HL-60 (cell line): ENCODE measurements at regions not wholly inside any gene's neighbourhood (a gene's known extent, or its start where the extent isn't known, plus 50 kb on each side); places are given as distances from the start of the nearest gene placed in this dataset.
"Not testable (repeated sequence)": the region's sequence is repeated elsewhere in the genome, so short reads cannot be mapped to it uniquely, and the experiment has no call there.

Experiments
- DNase-seq, 2 experiments: peaks; one replicate each; pipeline ENCODE4 v3.0.0-alpha.2; 2010 to 2020; ENCODE audit warnings: low read depth in 1 of 2, low spot score in 1 of 2
- H3K27ac ChIP-seq: fragments of 250-450 bp; sonication (Bioruptor Pico); replicated peaks from 2 replicates; pipeline ENCODE4 v1.5.1; 2020; ENCODE audit warnings: mild to moderate bottlenecking, moderate library complexity
- H3K27me3 ChIP-seq: fragments of 250-450 bp; sonication (Bioruptor Pico); 2 replicates; pipeline ENCODE4 v1.5.1; 2021; ENCODE audit warnings: mild to moderate bottlenecking, moderate library complexity; ENCODE audit not compliant: insufficient read depth, poor library complexity, severe bottlenecking
- H3K4me3 ChIP-seq: replicated peaks from 2 replicates; pipeline ENCODE4 v1.5.1; 2011; ENCODE audit warnings: mild to moderate bottlenecking, control low read depth, low read length; ENCODE audit not compliant: insufficient read depth
- GABPA ChIP-seq: IDR thresholded peaks from 2 replicates; pipeline ENCODE4 v1.6.1; 2012; ENCODE audit warnings: low read depth
- POLR2AphosphoS5 ChIP-seq: IDR thresholded peaks from 2 replicates; pipeline ENCODE4 v1.6.1; 2012; ENCODE audit warnings: low read depth
- SPI1 ChIP-seq: IDR thresholded peaks from 2 replicates; pipeline ENCODE4 v1.6.1; 2012; ENCODE audit warnings: low read depth, mild to moderate bottlenecking, borderline replicate concordance
- TF ChIP-seq, protein P1 (sequence below): IDR thresholded peaks from one replicate; pipeline ENCODE4 v1.5.1; 2011; ENCODE audit warnings: low read length, control low read depth, inconsistent platforms; ENCODE audit not compliant: insufficient read depth
- TF ChIP-seq, protein P2 (sequence below): IDR thresholded peaks from 2 replicates; pipeline ENCODE4 v1.6.1; 2012; ENCODE audit warnings: low read depth; ENCODE audit not compliant: insufficient replicate concordance

DNA sequence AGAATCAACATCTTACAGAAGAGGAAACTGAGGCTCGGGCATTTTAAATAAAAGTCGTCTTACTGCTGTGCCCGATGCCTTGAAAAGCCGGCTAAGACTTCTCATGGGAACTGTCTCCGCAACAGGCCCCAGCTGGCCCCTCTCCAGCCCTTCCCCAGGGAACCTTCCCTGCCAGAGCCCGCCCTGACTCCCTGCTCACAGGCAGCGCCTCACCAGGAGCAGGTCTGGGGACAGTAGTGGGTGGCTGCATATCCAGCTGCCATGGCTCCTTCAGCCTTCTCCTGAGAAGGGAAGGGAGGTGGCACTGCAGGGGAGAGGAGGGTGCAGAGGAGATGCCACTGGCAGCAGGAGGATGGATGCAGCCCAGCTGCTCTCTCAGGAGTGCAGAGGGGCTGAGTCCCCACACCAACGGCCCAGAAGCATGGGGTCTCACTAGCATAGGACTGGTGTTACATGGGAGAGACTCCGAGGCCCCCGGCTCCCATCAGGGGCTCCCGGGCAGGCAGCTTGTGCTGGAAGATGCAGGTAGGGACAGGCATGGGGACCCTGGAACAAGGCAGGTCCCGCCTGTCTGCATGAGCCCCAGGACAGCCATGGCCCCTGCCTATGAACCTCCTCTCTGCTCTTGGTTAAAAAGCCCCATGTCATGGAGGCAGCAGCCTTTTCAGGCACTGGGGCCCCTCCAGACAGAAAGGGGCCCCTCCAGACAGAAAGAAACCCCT, 216.4 kb upstream of the SGCG start:
- Histone ChIP-seq H3K27ac (no peak overlapping the region), H3K27me3 (no peaks in the 10 kb centered on the region), H3K4me3 (no peak overlapping the region)
- TF ChIP-seq, protein P1, sequence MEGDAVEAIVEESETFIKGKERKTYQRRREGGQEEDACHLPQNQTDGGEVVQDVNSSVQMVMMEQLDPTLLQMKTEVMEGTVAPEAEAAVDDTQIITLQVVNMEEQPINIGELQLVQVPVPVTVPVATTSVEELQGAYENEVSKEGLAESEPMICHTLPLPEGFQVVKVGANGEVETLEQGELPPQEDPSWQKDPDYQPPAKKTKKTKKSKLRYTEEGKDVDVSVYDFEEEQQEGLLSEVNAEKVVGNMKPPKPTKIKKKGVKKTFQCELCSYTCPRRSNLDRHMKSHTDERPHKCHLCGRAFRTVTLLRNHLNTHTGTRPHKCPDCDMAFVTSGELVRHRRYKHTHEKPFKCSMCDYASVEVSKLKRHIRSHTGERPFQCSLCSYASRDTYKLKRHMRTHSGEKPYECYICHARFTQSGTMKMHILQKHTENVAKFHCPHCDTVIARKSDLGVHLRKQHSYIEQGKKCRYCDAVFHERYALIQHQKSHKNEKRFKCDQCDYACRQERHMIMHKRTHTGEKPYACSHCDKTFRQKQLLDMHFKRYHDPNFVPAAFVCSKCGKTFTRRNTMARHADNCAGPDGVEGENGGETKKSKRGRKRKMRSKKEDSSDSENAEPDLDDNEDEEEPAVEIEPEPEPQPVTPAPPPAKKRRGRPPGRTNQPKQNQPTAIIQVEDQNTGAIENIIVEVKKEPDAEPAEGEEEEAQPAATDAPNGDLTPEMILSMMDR: no peak
- TF ChIP-seq GABPA: no peak
- DNase-seq: no peak

DNA sequence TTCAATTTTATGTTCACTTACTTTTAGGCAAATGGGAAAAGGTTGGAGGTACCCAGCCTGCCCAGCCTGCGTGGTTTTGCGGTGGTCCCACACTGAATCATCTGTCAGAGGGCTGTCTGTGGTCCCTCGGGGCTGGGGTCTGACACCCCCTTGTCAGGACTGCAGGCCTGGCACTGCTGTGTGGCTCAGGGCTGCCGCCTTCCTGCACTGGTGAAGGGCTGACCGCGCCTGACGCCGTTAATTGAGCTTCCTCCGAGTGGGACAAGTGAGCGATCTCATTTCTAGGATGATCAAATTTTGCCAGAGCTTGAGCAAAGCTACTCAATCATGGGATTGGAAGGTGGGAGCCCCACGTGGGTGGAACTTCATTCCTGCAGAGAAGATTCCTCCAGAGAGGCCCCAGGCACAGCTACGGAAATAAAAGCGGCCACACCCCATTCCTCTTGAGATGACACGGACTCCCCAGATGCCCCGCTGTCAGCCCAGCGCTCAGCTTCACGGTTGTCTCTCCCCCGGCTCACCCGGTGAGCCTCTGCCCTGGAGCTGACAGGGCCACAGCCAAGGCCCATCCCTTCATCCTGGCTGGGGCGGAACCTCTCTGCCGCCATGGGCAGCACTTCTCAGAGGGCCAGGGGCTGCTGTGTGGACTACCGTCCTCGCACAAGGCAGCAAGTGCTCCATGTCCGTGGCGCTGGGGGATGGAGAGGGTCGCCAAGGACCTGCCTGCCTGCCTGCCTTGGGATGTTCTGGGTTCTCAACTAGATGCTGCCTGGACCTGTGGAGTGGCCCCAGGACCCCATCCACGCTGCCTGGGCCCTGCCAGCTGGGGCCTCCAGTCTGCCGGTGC, 215.5 kb upstream of the SGCG start:
- not testable (repeated sequence) for H3K4me3 ChIP-seq, H3K27me3 ChIP-seq, DNase-seq

DNA sequence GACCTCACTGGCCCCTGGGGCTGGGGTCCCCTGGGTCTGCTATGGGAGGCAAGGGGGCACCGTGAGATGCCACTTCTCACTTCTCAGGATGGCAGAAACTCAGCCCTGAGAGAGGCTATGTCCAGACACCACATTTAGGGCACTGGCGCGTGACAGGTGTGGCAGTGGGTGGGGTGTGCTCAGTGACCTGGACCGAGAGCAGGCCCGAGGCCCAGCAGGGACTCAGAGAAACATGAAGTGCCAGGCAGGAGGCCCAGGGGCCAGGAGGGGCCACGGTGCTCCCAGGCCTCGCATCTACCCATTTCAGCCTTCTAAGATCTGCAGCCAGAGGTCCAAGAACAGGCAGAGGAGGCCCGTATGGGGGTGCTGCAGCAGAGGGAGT, 214.9 kb upstream of the SGCG start:
- H3K27me3 ChIP-seq, DNase-seq, H3K27ac ChIP-seq, H3K4me3 ChIP-seq: not testable (repeated sequence)

More for the DNA sequence above, 215.5 kb upstream of the SGCG start:
- H3K27ac ChIP-seq: not testable (repeated sequence)

DNA sequence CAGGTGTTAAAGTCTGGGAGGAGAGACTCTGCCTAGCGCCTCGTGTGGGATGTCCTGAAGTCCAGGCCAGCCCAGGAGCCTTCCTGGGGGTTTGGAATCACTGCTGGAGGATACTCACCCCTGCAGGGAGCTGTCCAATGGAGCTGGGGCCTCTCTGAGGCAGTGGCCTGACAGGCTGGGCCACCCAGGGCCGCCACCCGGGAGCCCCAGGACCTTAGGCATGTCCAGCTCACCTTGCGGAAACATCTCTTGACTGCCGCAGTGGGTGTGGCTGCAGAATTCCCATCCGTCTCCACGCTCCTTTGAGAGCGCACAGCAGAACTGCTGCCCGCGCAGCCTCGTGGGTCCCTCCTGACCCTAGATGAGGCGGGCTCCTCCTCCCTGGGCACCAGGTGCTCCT, 214.0 kb upstream of the SGCG start:
- not testable (repeated sequence) for H3K27ac ChIP-seq, DNase-seq, H3K27me3 ChIP-seq, H3K4me3 ChIP-seq

DNA sequence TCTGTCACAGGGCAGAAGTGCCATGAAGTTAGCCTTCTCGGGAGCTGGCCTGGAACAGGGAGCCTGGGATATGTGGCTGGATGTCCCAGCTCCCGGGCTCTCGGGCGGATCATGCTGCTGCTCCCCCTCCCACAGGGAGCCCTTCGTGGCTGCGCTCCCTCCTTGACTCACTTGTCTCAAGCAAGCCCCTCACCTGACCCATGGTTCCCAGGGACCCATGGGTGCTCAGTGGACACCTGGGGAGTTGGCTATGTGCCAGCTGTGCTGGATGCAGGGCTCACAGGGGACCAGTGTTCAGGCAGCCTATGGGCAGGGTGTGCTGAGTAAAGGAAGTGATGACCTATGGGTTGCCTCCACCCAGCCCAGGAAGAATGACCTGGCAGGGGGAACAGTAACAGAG, 213.1 kb upstream of the SGCG start:
- H3K4me3 ChIP-seq: no peak overlapping the region
- no peak for DNase-seq
- no peak overlapping the region for H3K27ac ChIP-seq
- no peaks in the 10 kb centered on the region for H3K27me3 ChIP-seq
- TF ChIP-seq, protein P1: no peak
- TF ChIP-seq POLR2AphosphoS5 (no peak), SPI1 (no peak), GABPA (no peak)
- TF ChIP-seq, protein P2, sequence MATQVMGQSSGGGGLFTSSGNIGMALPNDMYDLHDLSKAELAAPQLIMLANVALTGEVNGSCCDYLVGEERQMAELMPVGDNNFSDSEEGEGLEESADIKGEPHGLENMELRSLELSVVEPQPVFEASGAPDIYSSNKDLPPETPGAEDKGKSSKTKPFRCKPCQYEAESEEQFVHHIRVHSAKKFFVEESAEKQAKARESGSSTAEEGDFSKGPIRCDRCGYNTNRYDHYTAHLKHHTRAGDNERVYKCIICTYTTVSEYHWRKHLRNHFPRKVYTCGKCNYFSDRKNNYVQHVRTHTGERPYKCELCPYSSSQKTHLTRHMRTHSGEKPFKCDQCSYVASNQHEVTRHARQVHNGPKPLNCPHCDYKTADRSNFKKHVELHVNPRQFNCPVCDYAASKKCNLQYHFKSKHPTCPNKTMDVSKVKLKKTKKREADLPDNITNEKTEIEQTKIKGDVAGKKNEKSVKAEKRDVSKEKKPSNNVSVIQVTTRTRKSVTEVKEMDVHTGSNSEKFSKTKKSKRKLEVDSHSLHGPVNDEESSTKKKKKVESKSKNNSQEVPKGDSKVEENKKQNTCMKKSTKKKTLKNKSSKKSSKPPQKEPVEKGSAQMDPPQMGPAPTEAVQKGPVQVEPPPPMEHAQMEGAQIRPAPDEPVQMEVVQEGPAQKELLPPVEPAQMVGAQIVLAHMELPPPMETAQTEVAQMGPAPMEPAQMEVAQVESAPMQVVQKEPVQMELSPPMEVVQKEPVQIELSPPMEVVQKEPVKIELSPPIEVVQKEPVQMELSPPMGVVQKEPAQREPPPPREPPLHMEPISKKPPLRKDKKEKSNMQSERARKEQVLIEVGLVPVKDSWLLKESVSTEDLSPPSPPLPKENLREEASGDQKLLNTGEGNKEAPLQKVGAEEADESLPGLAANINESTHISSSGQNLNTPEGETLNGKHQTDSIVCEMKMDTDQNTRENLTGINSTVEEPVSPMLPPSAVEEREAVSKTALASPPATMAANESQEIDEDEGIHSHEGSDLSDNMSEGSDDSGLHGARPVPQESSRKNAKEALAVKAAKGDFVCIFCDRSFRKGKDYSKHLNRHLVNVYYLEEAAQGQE: no peak

DNA sequence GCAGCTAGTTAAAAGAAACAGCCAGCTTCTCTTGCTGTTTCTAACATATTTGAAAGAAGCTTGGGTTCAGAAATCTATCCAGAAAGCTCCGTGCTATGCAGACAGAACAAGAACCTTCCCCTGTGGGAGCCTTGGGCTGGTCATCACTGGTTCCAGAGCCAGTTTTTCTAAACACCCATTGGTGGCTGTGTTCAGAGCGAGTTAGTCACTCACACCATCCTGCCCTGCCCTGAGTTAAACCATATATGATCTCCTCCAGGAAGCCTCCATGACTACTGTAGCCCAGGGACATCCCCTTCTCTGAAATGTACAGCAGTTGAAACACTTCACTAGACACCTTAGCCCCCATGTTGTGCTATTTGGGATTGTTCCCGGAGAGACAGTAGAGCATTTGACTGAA, 200.8 kb upstream of the SGCG start:
- H3K4me3 ChIP-seq: no peak overlapping the region
- H3K27ac ChIP-seq: no peak overlapping the region
- TF ChIP-seq POLR2AphosphoS5: no peak
- H3K27me3 ChIP-seq: no peaks in the 10 kb centered on the region
- DNase-seq: no peak
